Aorta (tissue), 5 donors: ENCODE measurements at regions not wholly inside any gene's neighbourhood (a gene's known extent, or its start where the extent isn't known, plus 50 kb on each side); places are given as distances from the start of the nearest gene placed in this dataset.

ENCODE experiments used
- ATAC-seq: fragments of 200-7000 bp; cut with Tn5 transposase; one replicate; pipeline ENCODE4 v1.9.1; 2022; ENCODE audit warnings: moderate library complexity; ENCODE audit not compliant: low FRiP score
- DNase-seq, 2 donors: peaks; one replicate each; pipeline ENCODE4 v3.0.0-alpha.2; 2020
- H3K27ac ChIP-seq, 2 donors: one replicate each; pipeline ENCODE4 v1.5.1; 2013; ENCODE audit warnings: low read length in 2 of 2, mild to moderate bottlenecking in 2 of 2, moderate library complexity in 2 of 2, control low read depth in 1 of 2, inconsistent platforms in 1 of 2, low read depth in 1 of 2
- H3K27me3 ChIP-seq, 2 donors: one replicate each; pipeline ENCODE4 v1.6.1; 2013; ENCODE audit warnings: control low read depth in 1 of 2, low read length in 1 of 2, mild to moderate bottlenecking in 1 of 2, moderate library complexity in 1 of 2; ENCODE audit not compliant: insufficient read depth in 2 of 2, control insufficient read depth in 1 of 2
- H3K36me3 ChIP-seq, 2 donors: one replicate each; pipeline ENCODE4 v1.6.1; 2013; ENCODE audit warnings: control low read depth in 1 of 2, low read length in 1 of 2, mild to moderate bottlenecking in 1 of 2; ENCODE audit not compliant: insufficient read depth in 2 of 2, control insufficient read depth in 1 of 2
- H3K4me1 ChIP-seq, 2 donors: one replicate each; pipeline ENCODE4 v1.6.1; 2013; ENCODE audit warnings: low read length in 2 of 2, control low read depth in 1 of 2, mild to moderate bottlenecking in 1 of 2, moderate library complexity in 1 of 2; ENCODE audit not compliant: insufficient read depth in 2 of 2, control insufficient read depth in 1 of 2
- H3K4me3 ChIP-seq, 2 donors: one replicate each; pipeline ENCODE4 v1.5.1; 2013; ENCODE audit warnings: low read length in 2 of 2, control low read depth in 1 of 2, mild to moderate bottlenecking in 1 of 2
- H3K9me3 ChIP-seq: one replicate; pipeline ENCODE4 v1.6.1; 2013; ENCODE audit warnings: mild to moderate bottlenecking, low read length; ENCODE audit not compliant: control insufficient read depth
- WGBS, 2 donors: extraction: QIAGEN DNeasy Blood & Tissue Kit; methylation state at CpG; one replicate each; pipeline ENCODE4 v1.1.7; 2013; 5-methylcytosine and 5-hydroxymethylcytosine counted together
- intact Hi-C, 2 donors: fragments of 100-400 bp; cut with DNase I; formaldehyde crosslinking; loops; one replicate each; pipeline versions ENCODE4 v1.14.2 to v1.15.0; 2022
- donor health status: healthy with polysubstance abuse.
- donor health status: Bipolar disorder and iron deficiency.
- donor health status: DM: no; HTN: no; CAD: no.
- donor health status: DM: no; HTN: no; CAD: no.
- donor health status: DM: yes; HTN: yes; CAD: no.

- no peak for DNase-seq
- ATAC-seq = no peak
- intact Hi-C loops = no loop called here
- Histone ChIP-seq H3K36me3 (no peaks in the 10 kb centered on the region), H3K9me3 (no peaks in the 10 kb centered on the region), H3K4me1 (no peaks in the 10 kb centered on the region), H3K27ac (no peak overlapping the region), H3K4me3 (no peak overlapping the region), H3K27me3 (no peaks in the 10 kb centered on the region)
- whole genome bisulfite sequencing, 2 donors = 73 to 86% methylated on average over 1 of the region's 1 CpG
Observed at GRCh38 chr2:156181208-156181607, 151.3 kb downstream of the NR4A2 start.

- intact Hi-C loops = no loop called here
- H3K4me3 ChIP-seq = no peak overlapping the region
- WGBS, 2 donors = 67 to 69% methylated on average over 3 of the region's 3 CpGs
- H3K27ac ChIP-seq = no peak overlapping the region
- DNase-seq = no peak
- no peaks in the 10 kb centered on the region for H3K27me3 ChIP-seq
- H3K4me1 ChIP-seq = no peaks in the 10 kb centered on the region
- no peaks in the 10 kb centered on the region for H3K36me3 ChIP-seq
- no peak for ATAC-seq
- H3K9me3 ChIP-seq = peaks cover under 1% of the 10 kb centered on the region
Observed at GRCh38 chr2:156177654-156178053, 154.9 kb downstream of the NR4A2 start.

GRCh38 chr2:156175946-156176345 is 156.6 kb downstream of the NR4A2 start:
- Histone ChIP-seq H3K4me3 (no peak overlapping the region), H3K27me3 (no peaks in the 10 kb centered on the region), H3K4me1 (no peaks in the 10 kb centered on the region), H3K36me3 (no peaks in the 10 kb centered on the region), H3K27ac (no peak overlapping the region), H3K9me3 (peaks cover 2% of the 10 kb centered on the region)
- intact Hi-C loops = no loop called here
- DNase-seq (no peak), ATAC-seq (no peak)
- 82 to 85% methylated on average over 2 of the region's 2 CpGs for WGBS, 2 donors

- intact Hi-C loops = no loop called here
- no peak overlapping the region for H3K27ac ChIP-seq
- no peaks in the 10 kb centered on the region for H3K36me3 ChIP-seq
- H3K4me3 ChIP-seq = no peak overlapping the region
- ATAC-seq (no peak), DNase-seq (no peak)
- no peaks in the 10 kb centered on the region for H3K27me3 ChIP-seq
- peaks cover 2% of the 10 kb centered on the region for H3K9me3 ChIP-seq
- H3K4me1 ChIP-seq = no peaks in the 10 kb centered on the region
- WGBS, 2 donors = 42 to 66% methylated on average over 2 of the region's 2 CpGs
Observed at GRCh38 chr2:156170929-156171328, 161.6 kb downstream of the NR4A2 start.

GRCh38 chr2:156165742-156166141 is 166.8 kb downstream of the NR4A2 start:
- H3K4me1 ChIP-seq = no peaks in the 10 kb centered on the region
- no peak overlapping the region for H3K4me3 ChIP-seq
- H3K27me3 ChIP-seq = no peaks in the 10 kb centered on the region
- no peak overlapping the region for H3K27ac ChIP-seq
- WGBS, 2 donors = 12 to 20% methylated on average over 2 of the region's 2 CpGs
- ATAC-seq = no peak
- no peaks in the 10 kb centered on the region for H3K36me3 ChIP-seq
- no peaks in the 10 kb centered on the region for H3K9me3 ChIP-seq
- intact Hi-C loops = no loop called here
- no peak for DNase-seq

- intact Hi-C loops = no loop called here
- no peaks in the 10 kb centered on the region for H3K4me1 ChIP-seq
- H3K4me3 ChIP-seq = no peak overlapping the region
- no peak for ATAC-seq
- no peak for DNase-seq
- 82 to 88% methylated on average over 7 of the region's 7 CpGs for WGBS, 2 donors
- H3K27ac ChIP-seq = no peak overlapping the region
- H3K9me3 ChIP-seq = no peaks in the 10 kb centered on the region
- no peaks in the 10 kb centered on the region for H3K36me3 ChIP-seq
- no peaks in the 10 kb centered on the region for H3K27me3 ChIP-seq
Observed at GRCh38 chr2:156164091-156164720, 168.3 kb downstream of the NR4A2 start.

- ATAC-seq (no peak), DNase-seq (no peak)
- no peaks in the 10 kb centered on the region for H3K27me3 ChIP-seq
- H3K4me1 ChIP-seq = no peaks in the 10 kb centered on the region
- intact Hi-C loops = no loop called here
- no peaks in the 10 kb centered on the region for H3K36me3 ChIP-seq
- H3K9me3 ChIP-seq = no peaks in the 10 kb centered on the region
- WGBS, 2 donors = 75 to 80% methylated on average over 2 of the region's 2 CpGs
- H3K4me3 ChIP-seq = no peak overlapping the region
- H3K27ac ChIP-seq = no peak overlapping the region
Observed at GRCh38 chr2:156158808-156159207, 173.7 kb downstream of the NR4A2 start.

- 23 to 27% methylated on average over 1 of the region's 1 CpG for WGBS, 2 donors
- Histone ChIP-seq H3K9me3 (no peaks in the 10 kb centered on the region), H3K27me3 (no peaks in the 10 kb centered on the region), H3K4me3 (no peak overlapping the region), H3K36me3 (no peaks in the 10 kb centered on the region), H3K27ac (no peak overlapping the region), H3K4me1 (no peaks in the 10 kb centered on the region)
- ATAC-seq (no peak), DNase-seq (no peak)
- intact Hi-C loops = no loop called here
Observed at GRCh38 chr2:156157670-156158069, 174.9 kb downstream of the NR4A2 start.

GRCh38 chr2:156156580-156156979 is 175.9 kb downstream of the NR4A2 start:
- H3K36me3 ChIP-seq = no peaks in the 10 kb centered on the region
- no peaks in the 10 kb centered on the region for H3K4me1 ChIP-seq
- ATAC-seq = no peak
- DNase-seq = no peak
- no peaks in the 10 kb centered on the region for H3K27me3 ChIP-seq
- 59 to 65% methylated on average over 2 of the region's 2 CpGs for WGBS, 2 donors
- H3K4me3 ChIP-seq = no peak overlapping the region
- intact Hi-C loops = no loop called here
- no peaks in the 10 kb centered on the region for H3K9me3 ChIP-seq
- H3K27ac ChIP-seq = no peak overlapping the region
